Neuron (in vitro differentiated cells): ENCODE measurements at regions not wholly inside any gene's neighbourhood (a gene's known extent, or its start where the extent isn't known, plus 50 kb on each side); places are given as distances from the start of the nearest gene placed in this dataset.
A peak's percentile ranks its signal among the peaks of the same experiment; 100 is the strongest.

ENCODE experiments used
- H2AFZ ChIP-seq: one replicate; pipeline ENCODE4 v1.6.1; 2013; ENCODE audit warnings: low read depth, mild to moderate bottlenecking, inconsistent platforms, low read length, moderate library complexity
- H3K27me3 ChIP-seq: one replicate; pipeline ENCODE4 v1.6.1; 2013; ENCODE audit warnings: low read length; ENCODE audit not compliant: insufficient read depth
- H3K36me3 ChIP-seq: one replicate; pipeline ENCODE4 v1.6.1; 2013; ENCODE audit warnings: low read length; ENCODE audit not compliant: insufficient read depth
- H3K4me1 ChIP-seq: one replicate; pipeline ENCODE4 v1.6.1; 2013; ENCODE audit warnings: low read length; ENCODE audit not compliant: insufficient read depth
- H3K4me3 ChIP-seq: 2 replicates; pipeline ENCODE4 v1.5.1; 2013; ENCODE audit warnings: mild to moderate bottlenecking, low read length, moderate library complexity
- H3K9me3 ChIP-seq: one replicate; pipeline ENCODE4 v1.6.1; 2013; ENCODE audit warnings: low read length

DNA sequence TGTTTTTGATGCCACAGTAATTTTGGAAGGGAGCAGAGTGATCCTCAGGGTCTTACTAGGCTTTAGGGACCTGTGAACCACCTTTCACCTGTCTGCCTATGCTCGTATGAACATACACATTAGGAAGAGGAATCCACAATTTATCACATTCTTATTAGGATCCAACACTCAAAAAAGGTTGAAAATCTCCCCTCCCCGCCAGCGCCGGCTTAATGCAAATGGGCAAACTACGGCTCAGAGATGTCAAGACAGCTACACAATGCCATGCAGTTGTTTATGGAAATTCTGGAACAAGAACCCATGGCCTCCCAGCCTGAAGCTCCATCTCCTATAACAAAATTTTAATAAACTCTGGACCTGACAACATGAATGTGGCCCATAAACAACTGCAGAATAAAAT, 375.9 kb upstream of the ACVR2A start:
- H3K4me1 ChIP-seq: peaks cover 13% of the 10 kb centered on the region
- no peaks in the 10 kb centered on the region for H3K27me3 ChIP-seq
- no peaks in the 10 kb centered on the region for H3K36me3 ChIP-seq
- H2AFZ ChIP-seq: no peak overlapping the region
- H3K4me3 ChIP-seq: no peak overlapping the region
- H3K9me3 ChIP-seq: no peaks in the 10 kb centered on the region

DNA sequence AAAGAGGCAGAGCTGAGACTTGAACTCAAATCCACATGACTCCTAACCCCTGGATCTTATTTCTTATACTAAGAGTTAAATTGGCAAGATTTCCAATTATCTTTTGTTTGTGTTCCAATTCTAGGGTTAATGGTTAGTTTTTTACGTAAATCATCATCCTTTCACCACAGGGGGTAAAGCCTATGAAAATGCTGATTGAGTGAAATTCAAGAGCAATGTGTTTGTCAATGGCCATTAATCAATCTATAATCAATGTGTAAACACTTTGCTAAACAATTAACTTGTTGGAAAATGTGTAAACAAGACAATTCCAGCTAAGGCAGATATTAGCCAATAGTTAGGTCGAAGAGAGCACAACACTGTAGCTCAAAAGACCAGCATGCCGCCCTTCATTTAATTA, 376.5 kb upstream of the ACVR2A start:
- Histone ChIP-seq H3K4me3 (no peak overlapping the region), H2AFZ (no peak overlapping the region), H3K4me1 (peaks cover 13% of the 10 kb centered on the region), H3K9me3 (no peaks in the 10 kb centered on the region), H3K27me3 (no peaks in the 10 kb centered on the region), H3K36me3 (no peaks in the 10 kb centered on the region)

GRCh38 chr2:147467441-147467840, 377.4 kb upstream of the ACVR2A start:
- Histone ChIP-seq H3K4me1 (peaks cover 13% of the 10 kb centered on the region), H3K4me3 (no peak overlapping the region), H3K36me3 (no peaks in the 10 kb centered on the region), H3K27me3 (no peaks in the 10 kb centered on the region), H3K9me3 (no peaks in the 10 kb centered on the region), H2AFZ (no peak overlapping the region)

- H2AFZ ChIP-seq: no peak overlapping the region
- H3K27me3 ChIP-seq: no peaks in the 10 kb centered on the region
- H3K36me3 ChIP-seq: no peaks in the 10 kb centered on the region
- no peak overlapping the region for H3K4me3 ChIP-seq
- peaks cover 11% of the 10 kb centered on the region for H3K4me1 ChIP-seq
- no peaks in the 10 kb centered on the region for H3K9me3 ChIP-seq
These were observed 380.0 kb upstream of the ACVR2A start for GRCh38 chr2:147464737-147465357.

- no peaks in the 10 kb centered on the region for H3K9me3 ChIP-seq
- no peak overlapping the region for H2AFZ ChIP-seq
- H3K36me3 ChIP-seq: no peaks in the 10 kb centered on the region
- peaks cover 3% of the 10 kb centered on the region for H3K4me1 ChIP-seq
- no peak overlapping the region for H3K4me3 ChIP-seq
- H3K27me3 ChIP-seq: no peaks in the 10 kb centered on the region
These were observed 380.8 kb upstream of the ACVR2A start for GRCh38 chr2:147463881-147464520.

- no peaks in the 10 kb centered on the region for H3K4me1 ChIP-seq
These were observed 384.7 kb upstream of the ACVR2A start for GRCh38 chr2:147460155-147460554.

GRCh38 chr2:147456779-147457178, 388.1 kb upstream of the ACVR2A start:
- Histone ChIP-seq H3K27me3 (no peaks in the 10 kb centered on the region), H3K4me1 (peaks cover 4% of the 10 kb centered on the region), H2AFZ (no peak overlapping the region), H3K36me3 (no peaks in the 10 kb centered on the region), H3K9me3 (no peaks in the 10 kb centered on the region), H3K4me3 (no peak overlapping the region)

More at GRCh38 chr2:147460155-147460554, 384.7 kb upstream of the ACVR2A start:
- Histone ChIP-seq H3K9me3 (no peaks in the 10 kb centered on the region), H3K27me3 (no peaks in the 10 kb centered on the region), H2AFZ (no peak overlapping the region), H3K36me3 (no peaks in the 10 kb centered on the region), H3K4me3 (no peak overlapping the region)

DNA sequence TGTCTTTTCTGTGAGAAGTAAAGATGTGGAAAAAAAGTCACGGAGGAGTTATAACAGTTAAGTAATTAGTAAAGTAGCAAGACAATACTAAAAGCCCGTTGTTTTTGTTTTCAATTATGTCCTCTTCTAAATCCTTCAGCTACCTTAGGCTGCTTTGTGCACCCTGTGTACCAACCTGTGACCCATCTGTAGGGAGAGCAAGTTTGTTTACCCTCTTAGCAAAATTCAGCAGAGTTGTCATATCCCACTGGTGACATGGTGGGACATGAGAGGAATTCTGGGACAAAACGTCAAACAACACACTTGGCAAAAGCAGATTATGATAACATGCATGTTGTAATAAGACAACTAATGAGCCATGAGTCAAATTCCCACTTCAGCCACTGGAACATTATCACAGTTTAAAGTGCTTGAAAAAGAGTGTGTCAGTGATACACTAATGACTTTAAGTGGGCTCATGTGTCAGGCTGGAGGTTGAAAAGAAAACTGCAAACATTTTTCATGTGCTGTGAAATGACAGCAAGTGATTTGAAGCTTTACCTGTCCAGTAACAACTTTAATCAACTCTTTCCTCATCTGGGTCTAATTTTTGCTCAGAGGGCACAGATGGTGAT, 392.8 kb upstream of the ACVR2A start:
- Histone ChIP-seq H3K4me1 (peaks cover 36% of the 10 kb centered on the region), H3K9me3 (no peaks in the 10 kb centered on the region), H2AFZ (no peak overlapping the region), H3K27me3 (no peaks in the 10 kb centered on the region), H3K36me3 (no peaks in the 10 kb centered on the region), H3K4me3 (no peak overlapping the region)

DNA sequence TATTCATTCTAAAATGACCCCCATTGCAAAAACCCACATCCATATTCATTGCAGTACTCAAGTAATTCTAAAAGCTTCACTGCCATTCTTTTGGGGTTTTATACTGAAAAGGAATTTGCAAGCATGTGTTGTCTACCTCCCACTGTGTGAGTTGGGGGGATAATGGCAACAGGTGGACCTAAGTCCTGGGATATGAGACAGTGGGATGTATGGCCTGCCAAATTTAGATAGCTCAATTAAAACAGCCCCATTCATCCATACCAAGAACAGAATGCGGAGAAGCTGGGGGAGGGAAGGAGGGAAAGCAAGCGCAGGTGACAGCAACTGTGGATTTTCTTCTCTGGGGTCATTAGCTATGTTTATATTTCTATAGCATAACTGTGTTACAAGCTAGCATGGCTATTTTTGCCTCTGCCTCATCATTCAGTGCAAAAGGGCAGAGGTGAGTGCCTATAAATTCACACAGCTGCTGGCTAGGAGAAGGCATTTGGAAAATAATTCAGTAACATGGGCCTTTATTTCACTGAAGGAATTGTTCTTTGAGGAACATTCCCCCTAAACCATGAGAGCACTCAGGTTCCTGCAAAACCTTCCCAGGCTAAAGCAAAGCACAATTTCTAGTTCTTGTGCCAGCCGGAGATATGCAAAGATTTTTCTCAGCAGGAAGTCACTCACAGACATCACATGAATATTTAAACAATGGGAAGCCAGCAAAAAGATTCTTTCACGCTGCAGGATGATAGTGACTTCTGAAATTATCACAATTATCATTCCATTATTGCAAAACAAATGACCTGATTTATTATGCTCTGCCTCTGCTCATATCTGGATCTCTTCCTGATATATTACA, 393.9 kb upstream of the ACVR2A start:
- no peak overlapping the region for H3K4me3 ChIP-seq
- no peak overlapping the region for H2AFZ ChIP-seq
- peaks cover 36% of the 10 kb centered on the region for H3K4me1 ChIP-seq
- no peaks in the 10 kb centered on the region for H3K27me3 ChIP-seq
- H3K36me3 ChIP-seq: no peaks in the 10 kb centered on the region
- no peaks in the 10 kb centered on the region for H3K9me3 ChIP-seq

DNA sequence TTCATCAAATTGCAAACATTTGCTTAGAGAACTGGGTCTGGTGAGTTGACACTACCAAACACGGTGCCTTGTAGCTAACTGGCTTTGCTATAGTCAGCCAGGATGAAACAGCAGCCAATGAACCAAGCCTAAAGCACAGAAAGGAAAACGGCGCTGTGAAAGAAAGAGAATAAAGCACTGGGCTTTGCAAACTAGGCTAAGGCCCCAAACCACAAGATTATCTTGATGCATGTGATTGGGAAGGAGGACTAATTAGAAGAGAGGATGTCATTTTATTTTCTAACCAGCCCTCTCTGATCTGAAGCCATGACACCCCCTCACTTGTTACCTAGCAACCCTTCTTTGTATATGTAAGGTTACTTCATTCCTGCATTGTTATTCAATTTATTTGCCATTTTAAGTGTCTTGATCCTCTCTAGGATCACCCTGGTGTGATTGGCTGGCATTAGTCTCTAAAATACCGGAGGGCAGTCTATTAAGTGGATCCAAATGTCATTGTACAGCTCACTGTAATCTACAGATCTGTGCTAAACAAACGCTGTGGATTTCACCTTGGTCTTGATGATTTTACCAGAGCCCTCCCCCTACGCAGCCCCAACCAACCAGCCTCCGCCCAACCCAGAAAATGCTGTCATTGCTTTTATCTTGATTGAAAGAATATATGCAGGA, 395.4 kb upstream of the ACVR2A start:
- H3K4me3 ChIP-seq: peak overlapping the region; percentile 37

GRCh38 chr2:147442816-147443215, 402.0 kb upstream of the ACVR2A start:
- H3K4me3 ChIP-seq: no peak overlapping the region

More for the DNA sequence above, 395.4 kb upstream of the ACVR2A start:
- no peaks in the 10 kb centered on the region for H3K27me3 ChIP-seq
- peaks cover 36% of the 10 kb centered on the region for H3K4me1 ChIP-seq
- H3K9me3 ChIP-seq: no peaks in the 10 kb centered on the region
- no peaks in the 10 kb centered on the region for H3K36me3 ChIP-seq
- H2AFZ ChIP-seq: peak overlapping the region; percentile 65

DNA sequence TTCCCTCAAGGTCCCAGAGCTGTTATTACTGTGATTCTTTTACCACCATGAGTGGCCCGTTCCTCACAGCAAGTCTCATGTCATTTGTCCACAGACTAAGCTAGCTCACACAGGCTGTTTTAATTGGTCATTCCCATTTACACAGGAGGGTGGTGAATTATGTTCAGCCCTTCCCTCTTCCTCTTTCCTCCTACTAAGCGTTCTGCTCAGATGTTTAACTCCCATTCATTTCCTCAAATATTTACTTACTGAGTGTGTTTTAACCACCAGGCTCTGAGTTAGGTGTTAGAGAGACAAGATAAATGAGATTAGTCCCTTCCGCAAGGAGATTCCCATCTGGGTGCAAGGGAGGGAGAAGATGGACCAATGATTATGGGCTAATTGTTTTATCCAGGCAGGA, 403.6 kb upstream of the ACVR2A start:
- Histone ChIP-seq H3K4me3 (no peak overlapping the region), H3K4me1 (peaks cover 4% of the 10 kb centered on the region), H2AFZ (no peak overlapping the region), H3K36me3 (no peaks in the 10 kb centered on the region), H3K27me3 (no peaks in the 10 kb centered on the region), H3K9me3 (no peaks in the 10 kb centered on the region)

More at GRCh38 chr2:147442816-147443215, 402.0 kb upstream of the ACVR2A start:
- no peaks in the 10 kb centered on the region for H3K9me3 ChIP-seq
- H3K36me3 ChIP-seq: no peaks in the 10 kb centered on the region
- no peaks in the 10 kb centered on the region for H3K27me3 ChIP-seq
- peaks cover 4% of the 10 kb centered on the region for H3K4me1 ChIP-seq
- no peak overlapping the region for H2AFZ ChIP-seq
